GM23338 (cell line): ENCODE measurements at regions not wholly inside any gene's neighbourhood (a gene's known extent, or its start where the extent isn't known, plus 50 kb on each side); places are given as distances from the start of the nearest gene placed in this dataset.

Source experiments
- ATAC-seq: fragments of 200-7000 bp; cut with Tn5 transposase; 3 replicates; pipeline ENCODE4 v1.9.1; 2020
- DNase-seq: peaks from one replicate; pipeline ENCODE4 v3.0.0-alpha.2; 2015; ENCODE audit warnings: low spot score
- H2AFZ ChIP-seq: fragments of 200-600 bp; sonication (generic); 2 replicates; pipeline ENCODE4 v1.8.0; 2016; ENCODE audit warnings: antibody characterized with exemption, mild to moderate bottlenecking, moderate library complexity
- H3F3A ChIP-seq: fragments of 200-600 bp; sonication (generic); replicated peaks from 2 replicates; pipeline ENCODE4 v1.8.0; 2017; ENCODE audit warnings: antibody characterized with exemption, mixed run types, low read depth
- H3K27ac ChIP-seq: fragments of 200-600 bp; sonication (generic); 2 replicates; pipeline ENCODE4 v1.6.1; 2016; ENCODE audit warnings: low read depth
- H3K27me3 ChIP-seq: fragments of 200-600 bp; sonication (generic); 2 replicates; pipeline ENCODE4 v1.8.0; 2016; ENCODE audit warnings: mild to moderate bottlenecking, mixed run types, moderate library complexity; ENCODE audit not compliant: insufficient read depth
- H3K36me3 ChIP-seq: fragments of 200-600 bp; sonication (generic); 2 replicates; pipeline ENCODE4 v1.8.0; 2016; ENCODE audit warnings: mild to moderate bottlenecking; ENCODE audit not compliant: insufficient read depth
- H3K4me1 ChIP-seq: fragments of 200-600 bp; sonication (generic); 2 replicates; pipeline ENCODE4 v1.8.0; 2016; ENCODE audit warnings: mild to moderate bottlenecking, moderate library complexity; ENCODE audit not compliant: insufficient read depth
- H3K4me2 ChIP-seq: fragments of 200-600 bp; sonication (generic); 2 replicates; pipeline ENCODE4 v1.7.1; 2017; ENCODE audit warnings: mixed run types
- H3K4me3 ChIP-seq: fragments of 200-600 bp; sonication (generic); 2 replicates; pipeline ENCODE4 v1.6.1; 2016; ENCODE audit warnings: mixed run types
- H3K79me2 ChIP-seq: fragments of 200-600 bp; sonication (generic); replicated peaks from 2 replicates; pipeline ENCODE4 v1.8.0; 2017; ENCODE audit warnings: mild to moderate bottlenecking; ENCODE audit not compliant: insufficient read depth
- H3K9me2 ChIP-seq: fragments of 200-600 bp; sonication (generic); 2 replicates; pipeline ENCODE4 v1.8.0; 2017; ENCODE audit not compliant: insufficient read depth
- H4K20me1 ChIP-seq: fragments of 200-600 bp; sonication (generic); replicated peaks from 2 replicates; pipeline ENCODE4 v1.8.0; 2017; ENCODE audit warnings: mild to moderate bottlenecking; ENCODE audit not compliant: insufficient read depth
- H3K27ac Mint-ChIP-seq: 2 replicates; pipeline ENCODE4 v1.8.0; 2020; ENCODE audit warnings: inconsistent platforms, mild to moderate bottlenecking, moderate library complexity, mixed read lengths
- H3K27me3 Mint-ChIP-seq: 3 replicates; pipeline ENCODE4 v1.8.0; 2022; ENCODE audit warnings: low read depth, mild to moderate bottlenecking, moderate library complexity, mixed read lengths, inconsistent platforms; ENCODE audit not compliant: insufficient read depth, poor library complexity
- H3K36me3 Mint-ChIP-seq: 3 replicates; pipeline ENCODE4 v1.8.0; 2021; ENCODE audit warnings: low read depth, mild to moderate bottlenecking, inconsistent platforms, moderate library complexity, mixed read lengths
- H3K4me1 Mint-ChIP-seq: 3 replicates; pipeline ENCODE4 v1.8.0; 2020; ENCODE audit warnings: mild to moderate bottlenecking, inconsistent platforms, mixed read lengths
- H3K4me3 Mint-ChIP-seq: 3 replicates; pipeline ENCODE4 v1.8.0; 2021; ENCODE audit warnings: moderate library complexity, mild to moderate bottlenecking, inconsistent platforms, mixed read lengths
- H3K9me3 Mint-ChIP-seq: 3 replicates; pipeline ENCODE4 v1.8.0; 2020; ENCODE audit warnings: moderate library complexity, mild to moderate bottlenecking, inconsistent platforms, mixed read lengths
- CREB1 ChIP-seq: fragments of 250-450 bp; sonication (Bioruptor Pico); IDR thresholded peaks from 2 replicates; pipeline ENCODE4 v1.5.0; 2020; ENCODE audit warnings: low read depth, mild to moderate bottlenecking, moderate library complexity
- CTCF ChIP-seq, 2 experiments: fragments of 200-600 bp in 1 of 2; sonication (generic) in 1 of 2; conservative IDR thresholded peaks; 2 replicates each; pipeline versions ENCODE4 v1.5.1 to v1.6.1; 2016 to 2017; ENCODE audit warnings: antibody characterized with exemption in 2 of 2, low read depth in 2 of 2, mild to moderate bottlenecking in 2 of 2, moderate library complexity in 1 of 2
- ETS1 ChIP-seq: IDR thresholded peaks from 2 replicates; pipeline ENCODE4 v1.6.1; 2016; ENCODE audit warnings: antibody characterized with exemption
- EZH2phosphoT487 ChIP-seq: fragments of 200-600 bp; sonication (generic); IDR thresholded peaks from one replicate; pipeline ENCODE4 v1.8.1; 2018; ENCODE audit warnings: antibody characterized with exemption; ENCODE audit not compliant: unreplicated experiment
- NANOG ChIP-seq: IDR thresholded peaks from 2 replicates; pipeline ENCODE4 v1.6.1; 2016; ENCODE audit warnings: antibody characterized with exemption, borderline replicate concordance
- REST ChIP-seq: IDR thresholded peaks from one replicate; pipeline ENCODE4 v1.6.1; 2018; ENCODE audit warnings: antibody characterized with exemption; ENCODE audit not compliant: unreplicated experiment
- STAT1 ChIP-seq: IDR thresholded peaks from one replicate; pipeline ENCODE4 v1.6.1; 2016; ENCODE audit warnings: antibody characterized with exemption; ENCODE audit not compliant: unreplicated experiment
- ZNF114 ChIP-seq: fragments of 250-450 bp; sonication (Bioruptor Pico); IDR thresholded peaks from 2 replicates; pipeline ENCODE4 v1.5.0; 2020; ENCODE audit warnings: mild to moderate bottlenecking, moderate library complexity
- ZNF331 ChIP-seq: fragments of 250-450 bp; sonication (Bioruptor Pico); IDR thresholded peaks from 2 replicates; pipeline ENCODE4 v1.5.0; 2020; ENCODE audit warnings: low read depth, mild to moderate bottlenecking, moderate library complexity

GRCh38 chr16:79703066-79703465 lies 102.5 kb upstream of the MAF start:
- H3K9me3 Mint-ChIP-seq, result no peaks in the 10 kb centered on the region; the same call in 1 of the 3 replicates
- Histone ChIP-seq H3K4me3 (no peak overlapping the region), H3F3A (no peaks in the 10 kb centered on the region), H3K4me1 (no peaks in the 10 kb centered on the region), H3K36me3 (no peaks in the 10 kb centered on the region), H3K4me2 (no peak overlapping the region), H3K27me3 (no peaks in the 10 kb centered on the region), H4K20me1 (no peaks in the 10 kb centered on the region), H3K27ac (no peak overlapping the region), H3K79me2 (no peaks in the 10 kb centered on the region), H3K9me2 (0 out of 2 replicates have a peak, but pooled peaks cover 2% of the 10 kb centered on the region), H2AFZ (no peak overlapping the region)
- no peak overlapping the region for H3K4me3 Mint-ChIP-seq
- no peak for TF ChIP-seq CREB1
- H3K27ac Mint-ChIP-seq, result no peak overlapping the region
- no peaks in the 10 kb centered on the region for H3K36me3 Mint-ChIP-seq
- DNase-seq (no peak), ATAC-seq (no peak)
- no peaks in the 10 kb centered on the region for H3K27me3 Mint-ChIP-seq
- H3K4me1 Mint-ChIP-seq, result no peaks in the 10 kb centered on the region

- no peak overlapping the region for H3K4me2 ChIP-seq
- no peaks in the 10 kb centered on the region for H3K79me2 ChIP-seq
- DNase-seq (no peak), ATAC-seq (no peak)
- H3K27me3 ChIP-seq, result no peaks in the 10 kb centered on the region
- no peaks in the 10 kb centered on the region for H3K36me3 Mint-ChIP-seq
- H3K36me3 ChIP-seq, result no peaks in the 10 kb centered on the region
- H3K27ac Mint-ChIP-seq, result no peak overlapping the region
- no peaks in the 10 kb centered on the region for H3K4me1 ChIP-seq
- H3K4me3 Mint-ChIP-seq, result no peak overlapping the region
- no peaks in the 10 kb centered on the region for H4K20me1 ChIP-seq
- H3K4me3 ChIP-seq, result no peak overlapping the region
- peaks cover 13% of the 10 kb centered on the region for H3K9me3 Mint-ChIP-seq
- H2AFZ ChIP-seq, result no peak overlapping the region
- H3K27ac ChIP-seq, result no peak overlapping the region
- 0 out of 2 replicates have a peak, but pooled peaks cover 2% of the 10 kb centered on the region for H3K9me2 ChIP-seq
- TF ChIP-seq ZNF331 (CRISPR knock-in tag), result no peak
- no peak for TF ChIP-seq CTCF (conservative IDR thresholded peaks at IDR 0.05; ENCODE audit: low read depth in 2 of 2)
- TF ChIP-seq NANOG, result no peak
- TF ChIP-seq REST, result no peak
- TF ChIP-seq ZNF114, result no peak
- TF ChIP-seq ETS1, result no peak
- no peak for TF ChIP-seq STAT1
- TF ChIP-seq EZH2phosphoT487, result no peak
- no peaks in the 10 kb centered on the region for H3K27me3 Mint-ChIP-seq
- H3F3A ChIP-seq, result no peaks in the 10 kb centered on the region
- no peaks in the 10 kb centered on the region for H3K4me1 Mint-ChIP-seq
Measured at GRCh38 chr16:79698341-79698753, 97.8 kb upstream of the MAF start.
